Prostate gland (tissue), 2 donors: ENCODE measurements at regions not wholly inside any gene's neighbourhood (a gene's known extent, or its start where the extent isn't known, plus 50 kb on each side); places are given as distances from the start of the nearest gene placed in this dataset.

ENCODE experiments used
- DNase-seq: peaks from one replicate; pipeline ENCODE4 v3.0.0-alpha.2; 2019; ENCODE audit warnings: low spot score
- H3K27ac ChIP-seq, 2 donors: fragments of 200-600 bp; sonication (generic); 2 replicates each; pipeline ENCODE4 v1.5.1; 2017 to 2019
- H3K27me3 ChIP-seq: fragments of 200-600 bp; sonication (generic); replicated peaks from 2 replicates; pipeline ENCODE4 v1.5.1; 2019; ENCODE audit not compliant: insufficient read depth
- H3K36me3 ChIP-seq, 2 donors: fragments of 200-600 bp; sonication (generic); 1 replicate in 1 of 2; 2 replicates in 1 of 2; pipeline versions ENCODE4 v1.5.1 to v1.8.1; 2017 to 2019
- H3K4me1 ChIP-seq: fragments of 200-600 bp; sonication (generic); replicated peaks from 2 replicates; pipeline ENCODE4 v1.5.1; 2019
- H3K4me3 ChIP-seq, 2 donors: fragments of 200-600 bp; sonication (generic); 2 replicates each; pipeline ENCODE4 v1.5.1; 2017 to 2019
- H3K9me3 ChIP-seq: fragments of 200-600 bp; sonication (generic); 2 replicates; pipeline ENCODE4 v1.5.1; 2017
- POLR2A ChIP-seq: fragments of 450-650 bp; IDR thresholded peaks from one replicate; pipeline ENCODE4 v1.6.1; 2016; ENCODE audit warnings: antibody characterized with exemption, mild to moderate bottlenecking
- POLR2AphosphoS5 ChIP-seq: sonication (generic); formaldehyde crosslinking; IDR thresholded peaks from one replicate; pipeline ENCODE4 v1.6.1; 2017; ENCODE audit warnings: antibody characterized with exemption
- WGBS: methylation state at CpG from one replicate; pipeline ENCODE4 v1.1.5; 2018; 5-methylcytosine and 5-hydroxymethylcytosine counted together
- intact Hi-C: fragments of 100-400 bp; cut with DNase I; formaldehyde crosslinking; loops from one replicate; pipeline ENCODE4 v1.14.2; 2022
- TF ChIP-seq, protein P1 (sequence below), 4 experiments: fragments of 200-600 bp in 2 of 4; fragments of 450-650 bp in 2 of 4; sonication (generic) in 2 of 4; IDR thresholded peaks; 1 replicate in 3 of 4; 2 replicates in 1 of 4; pipeline ENCODE4 v1.5.1; 2016 to 2019; ENCODE audit warnings: antibody characterized with exemption in 4 of 4, mild to moderate bottlenecking in 2 of 4, moderate library complexity in 2 of 4

DNA sequence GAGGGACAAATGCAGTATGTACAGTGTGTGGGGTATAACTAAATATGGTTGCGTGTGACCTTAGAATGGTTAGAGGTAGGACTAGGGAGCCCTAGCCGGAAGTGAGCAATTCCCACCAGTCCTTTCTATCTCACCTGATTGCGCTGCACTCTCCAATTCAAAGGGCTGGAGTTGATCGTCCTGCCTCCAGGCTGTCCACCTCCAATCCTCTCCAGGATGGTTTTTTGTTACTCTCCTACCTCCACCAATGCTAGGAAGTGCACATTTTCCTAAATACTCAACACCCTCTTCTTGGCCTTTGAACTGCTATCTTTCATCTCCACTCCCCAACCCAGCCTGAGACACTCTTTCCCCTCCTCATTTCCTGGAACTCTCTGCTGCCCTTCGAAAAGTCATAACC lies 181.7 kb upstream of the ASIC2 start:
- H3K4me1 ChIP-seq, result no peaks in the 10 kb centered on the region
- TF ChIP-seq, protein P1, sequence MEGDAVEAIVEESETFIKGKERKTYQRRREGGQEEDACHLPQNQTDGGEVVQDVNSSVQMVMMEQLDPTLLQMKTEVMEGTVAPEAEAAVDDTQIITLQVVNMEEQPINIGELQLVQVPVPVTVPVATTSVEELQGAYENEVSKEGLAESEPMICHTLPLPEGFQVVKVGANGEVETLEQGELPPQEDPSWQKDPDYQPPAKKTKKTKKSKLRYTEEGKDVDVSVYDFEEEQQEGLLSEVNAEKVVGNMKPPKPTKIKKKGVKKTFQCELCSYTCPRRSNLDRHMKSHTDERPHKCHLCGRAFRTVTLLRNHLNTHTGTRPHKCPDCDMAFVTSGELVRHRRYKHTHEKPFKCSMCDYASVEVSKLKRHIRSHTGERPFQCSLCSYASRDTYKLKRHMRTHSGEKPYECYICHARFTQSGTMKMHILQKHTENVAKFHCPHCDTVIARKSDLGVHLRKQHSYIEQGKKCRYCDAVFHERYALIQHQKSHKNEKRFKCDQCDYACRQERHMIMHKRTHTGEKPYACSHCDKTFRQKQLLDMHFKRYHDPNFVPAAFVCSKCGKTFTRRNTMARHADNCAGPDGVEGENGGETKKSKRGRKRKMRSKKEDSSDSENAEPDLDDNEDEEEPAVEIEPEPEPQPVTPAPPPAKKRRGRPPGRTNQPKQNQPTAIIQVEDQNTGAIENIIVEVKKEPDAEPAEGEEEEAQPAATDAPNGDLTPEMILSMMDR (IDR thresholded peaks at IDR 0.05), result no peak
- TF ChIP-seq POLR2AphosphoS5 (no peak), POLR2A (no peak)
- H3K27ac ChIP-seq, result no peak overlapping the region
- H3K36me3 ChIP-seq, result no peaks in the 10 kb centered on the region
- H3K27me3 ChIP-seq, result no peaks in the 10 kb centered on the region
- WGBS, result 80% methylated on average over 5 of the region's 5 CpGs
- intact Hi-C loops, result no loop called here
- H3K4me3 ChIP-seq, result no peak overlapping the region
- H3K9me3 ChIP-seq, result no peaks in the 10 kb centered on the region
- DNase-seq, result no peak

DNA sequence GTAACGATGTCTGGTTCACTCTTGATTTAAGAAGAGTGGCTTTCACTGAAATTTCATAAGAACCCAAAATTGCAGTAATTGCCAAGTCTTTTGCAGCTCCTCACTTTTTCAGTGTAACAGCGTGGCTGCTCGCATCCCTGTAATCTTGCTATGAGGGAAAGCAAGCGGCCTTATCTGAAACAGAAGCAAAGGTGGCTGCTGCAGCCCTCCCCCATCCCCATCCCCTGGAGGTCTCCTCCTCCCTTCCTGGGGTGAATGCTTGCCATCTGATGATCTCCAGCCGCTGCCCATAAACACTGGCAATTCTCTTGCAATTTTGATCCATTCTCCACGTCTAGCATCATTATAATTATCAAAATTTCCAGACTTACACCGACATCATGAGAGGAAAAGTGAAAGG lies 182.5 kb upstream of the ASIC2 start:
- Histone ChIP-seq H3K9me3 (no peaks in the 10 kb centered on the region), H3K27ac (no peak overlapping the region), H3K4me3 (no peak overlapping the region), H3K27me3 (no peaks in the 10 kb centered on the region), H3K4me1 (no peaks in the 10 kb centered on the region), H3K36me3 (no peaks in the 10 kb centered on the region)
- intact Hi-C loops, result no loop called here
- TF ChIP-seq POLR2AphosphoS5, result no peak
- TF ChIP-seq, protein P1 (IDR thresholded peaks at IDR 0.05), result no peak
- TF ChIP-seq POLR2A, result no peak
- no peak for DNase-seq
- WGBS, result 42% methylated on average over 7 of the region's 7 CpGs

DNA sequence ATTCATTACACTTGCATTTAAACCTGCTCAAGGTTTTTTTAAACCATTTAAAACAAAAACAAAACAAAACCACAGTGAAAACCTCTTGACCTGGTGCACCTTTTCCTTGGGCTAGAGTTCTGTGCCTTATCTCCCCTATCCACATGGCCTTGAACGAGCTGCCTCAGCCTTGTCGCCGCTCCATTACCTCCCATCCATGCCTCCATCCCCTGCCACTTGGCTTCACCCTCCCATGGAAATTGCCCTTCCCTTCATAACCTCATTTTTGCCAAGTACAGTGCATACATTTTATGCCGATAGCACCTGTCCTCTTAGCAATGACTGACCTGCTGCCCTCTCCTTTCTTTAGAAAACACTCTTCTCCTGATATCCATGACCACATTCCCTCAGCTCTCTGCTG lies 188.6 kb upstream of the ASIC2 start:
- no peak for TF ChIP-seq POLR2AphosphoS5
- TF ChIP-seq, protein P1 (IDR thresholded peaks at IDR 0.05), result no peak
- no peak for TF ChIP-seq POLR2A
- 89% methylated on average over 4 of the region's 4 CpGs for WGBS
- Histone ChIP-seq H3K4me3 (no peak overlapping the region), H3K9me3 (no peaks in the 10 kb centered on the region), H3K36me3 (no peaks in the 10 kb centered on the region), H3K4me1 (no peaks in the 10 kb centered on the region), H3K27ac (no peak overlapping the region), H3K27me3 (no peaks in the 10 kb centered on the region)
- DNase-seq, result no peak
- intact Hi-C loops, result no loop called here

DNA sequence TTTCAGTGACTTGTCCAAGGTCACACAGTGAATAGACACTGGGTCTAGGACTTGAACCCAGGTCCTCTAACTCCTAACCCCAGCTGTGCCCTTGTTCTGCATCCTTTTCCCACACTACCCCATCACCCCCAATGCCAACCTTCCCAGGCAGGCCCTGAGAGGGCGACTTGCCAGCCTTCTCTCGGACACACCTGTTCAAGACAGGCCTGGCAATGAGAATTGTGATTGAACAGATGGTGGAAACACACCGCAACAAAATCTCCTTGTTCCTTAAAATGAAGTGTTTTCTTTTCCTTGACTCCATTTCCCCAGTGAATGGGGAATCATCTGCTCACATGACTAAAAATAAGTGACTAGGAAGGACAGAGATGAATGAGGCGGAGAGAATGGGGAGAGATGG lies 189.5 kb upstream of the ASIC2 start:
- TF ChIP-seq, protein P1 (IDR thresholded peaks at IDR 0.05), result no peak
- no peak for TF ChIP-seq POLR2AphosphoS5
- no peak for TF ChIP-seq POLR2A
- H3K27ac ChIP-seq, result no peak overlapping the region
- no peak for DNase-seq
- H3K4me1 ChIP-seq, result no peaks in the 10 kb centered on the region
- intact Hi-C loops, result no loop called here
- H3K4me3 ChIP-seq, result no peak overlapping the region
- no peaks in the 10 kb centered on the region for H3K36me3 ChIP-seq
- WGBS, result 92% methylated on average over 4 of the region's 4 CpGs
- H3K9me3 ChIP-seq, result no peaks in the 10 kb centered on the region
- no peaks in the 10 kb centered on the region for H3K27me3 ChIP-seq

GRCh38 chr17:33484559-33484958 lies 191.5 kb upstream of the ASIC2 start:
- no peaks in the 10 kb centered on the region for H3K36me3 ChIP-seq
- intact Hi-C loops, result no loop called here
- H3K27me3 ChIP-seq, result no peaks in the 10 kb centered on the region
- H3K4me3 ChIP-seq, result no peak overlapping the region
- WGBS, result 94% methylated on average over 2 of the region's 2 CpGs
- no peaks in the 10 kb centered on the region for H3K9me3 ChIP-seq
- no peak overlapping the region for H3K27ac ChIP-seq
- no peaks in the 10 kb centered on the region for H3K4me1 ChIP-seq
- TF ChIP-seq, protein P1 (IDR thresholded peaks at IDR 0.05), result no peak
- TF ChIP-seq POLR2A, result no peak
- TF ChIP-seq POLR2AphosphoS5, result no peak
- DNase-seq, result no peak
